Endodermal cell (in vitro differentiated cells): ENCODE measurements at regions not wholly inside any gene's neighbourhood (a gene's known extent, or its start where the extent isn't known, plus 50 kb on each side); places are given as distances from the start of the nearest gene placed in this dataset.

Experiments used
- DNase-seq: peaks from one replicate; pipeline ENCODE4 v3.0.0-alpha.2; 2017
- H3K27ac ChIP-seq: 2 replicates; pipeline ENCODE4 v1.5.1; 2013; ENCODE audit warnings: mild to moderate bottlenecking, low read depth, low read length, moderate library complexity
- H3K27me3 ChIP-seq: 2 replicates; pipeline ENCODE4 v1.6.1; 2013; ENCODE audit warnings: mild to moderate bottlenecking, low read length, moderate library complexity; ENCODE audit not compliant: insufficient read depth, control insufficient read depth, poor library complexity, severe bottlenecking
- H3K36me3 ChIP-seq: 2 replicates; pipeline ENCODE4 v1.7.0; 2013; ENCODE audit warnings: mild to moderate bottlenecking, low read length, moderate library complexity; ENCODE audit not compliant: control insufficient read depth, insufficient read depth
- H3K4me1 ChIP-seq: one replicate; pipeline ENCODE4 v1.7.0; 2013; ENCODE audit warnings: low read length; ENCODE audit not compliant: control insufficient read depth, insufficient read depth
- H3K4me3 ChIP-seq: 2 replicates; pipeline ENCODE4 v1.5.1; 2013; ENCODE audit warnings: mild to moderate bottlenecking, low read length, moderate library complexity
- H3K9ac ChIP-seq: 2 replicates; pipeline ENCODE4 v1.6.1; 2013; ENCODE audit warnings: mild to moderate bottlenecking, low read length, moderate library complexity; ENCODE audit not compliant: poor library complexity, severe bottlenecking; ENCODE audit errors: extremely low read depth
- H3K9me3 ChIP-seq: 2 replicates; pipeline ENCODE4 v1.6.1; 2013; ENCODE audit warnings: mild to moderate bottlenecking, low read length, moderate library complexity; ENCODE audit not compliant: control insufficient read depth
- H3K27ac Mint-ChIP-seq: 2 replicates; pipeline ENCODE4 v1.8.0; 2020; ENCODE audit warnings: mixed read lengths
- H3K27me3 Mint-ChIP-seq: 2 replicates; pipeline ENCODE4 v1.8.0; 2021; ENCODE audit warnings: mild to moderate bottlenecking, mixed read lengths; ENCODE audit not compliant: insufficient read depth
- H3K36me3 Mint-ChIP-seq: 2 replicates; pipeline ENCODE4 v1.8.0; 2020; ENCODE audit warnings: low read depth, mixed read lengths
- H3K4me1 Mint-ChIP-seq: 2 replicates; pipeline ENCODE4 v1.8.0; 2020; ENCODE audit warnings: mixed read lengths
- H3K4me3 Mint-ChIP-seq: 2 replicates; pipeline ENCODE4 v1.8.0; 2020; ENCODE audit warnings: mild to moderate bottlenecking, moderate library complexity, mixed read lengths
- H3K9me3 Mint-ChIP-seq: 2 replicates; pipeline ENCODE4 v1.8.0; 2020; ENCODE audit warnings: mild to moderate bottlenecking, mixed read lengths
- WGBS, 2 experiments: methylation state at CpG; one replicate each; pipeline versions ENCODE4 v1.1.5 to v1.1.7; 2013; ENCODE audit warnings: missing lambda C conversion rate in 2 of 2, mixed read lengths in 1 of 2; ENCODE audit not compliant: insufficient coverage in 1 of 2, insufficient read length in 1 of 2; 5-methylcytosine and 5-hydroxymethylcytosine counted together
- TF ChIP-seq, protein P1 (sequence below): fragments of 200-600 bp; sonication (generic); conservative IDR thresholded peaks from 2 replicates; pipeline ENCODE4 v1.5.0; 2021; ENCODE audit warnings: antibody characterized with exemption, mild to moderate bottlenecking

DNA sequence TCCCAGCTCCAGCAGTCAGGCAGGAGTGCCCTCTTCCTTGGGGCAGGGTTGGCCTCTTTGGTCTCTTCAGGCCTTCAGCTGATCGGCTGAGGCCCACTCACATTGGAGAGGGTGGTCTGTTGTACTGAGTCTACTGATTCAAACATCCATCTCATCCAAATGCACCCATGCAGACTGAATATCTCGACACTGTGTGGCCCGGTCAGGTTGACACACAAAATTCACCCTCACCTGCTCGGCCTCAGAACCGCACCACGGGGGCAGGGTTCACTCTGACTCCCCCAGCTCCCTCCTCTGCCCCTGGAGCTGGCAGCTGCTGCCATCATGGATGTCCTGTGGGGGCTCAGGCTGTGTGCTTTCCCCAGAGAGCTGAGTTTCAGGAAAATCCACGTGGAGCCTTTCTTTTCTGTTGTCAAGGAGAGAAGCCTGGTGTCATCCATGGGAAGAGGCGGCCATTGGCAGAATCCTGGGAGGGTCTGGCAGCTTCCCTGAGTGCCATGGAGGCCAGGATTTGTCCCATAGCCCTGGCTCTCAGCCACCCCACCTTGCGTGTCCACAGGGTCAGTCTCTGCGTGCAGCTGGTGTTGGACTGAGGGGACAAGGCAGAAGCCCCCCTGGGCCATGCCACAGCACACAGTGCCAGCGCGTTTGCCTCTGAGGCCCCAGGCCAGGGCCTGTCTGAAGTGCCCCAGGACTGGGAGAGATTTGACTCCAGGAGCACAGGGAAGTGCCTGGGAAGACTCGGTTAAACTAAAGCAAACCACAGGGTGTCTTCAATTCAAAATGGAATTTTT is 114.1 kb downstream of the ERMARD start:
- H3K9me3 Mint-ChIP-seq, result peaks cover 6% of the 10 kb centered on the region
- DNase-seq, result peak; percentile 25
- H3K4me1 ChIP-seq, result no peaks in the 10 kb centered on the region
- H3K27ac Mint-ChIP-seq, result no peak overlapping the region
- no peaks in the 10 kb centered on the region for H3K27me3 ChIP-seq
- peaks cover 2% of the 10 kb centered on the region for H3K27me3 Mint-ChIP-seq
- H3K9me3 ChIP-seq, result no peaks in the 10 kb centered on the region
- H3K9ac ChIP-seq, result no peak overlapping the region
- H3K4me3 ChIP-seq, result no peak overlapping the region
- H3K4me1 Mint-ChIP-seq, result no peaks in the 10 kb centered on the region
- H3K4me3 Mint-ChIP-seq, result no peak overlapping the region
- WGBS, 2 experiments, result 88 to 90% methylated on average over 7 to 13 of the region's 13 CpGs
- H3K27ac ChIP-seq, result no peak overlapping the region
- H3K36me3 ChIP-seq, result no peaks in the 10 kb centered on the region
- H3K36me3 Mint-ChIP-seq, result no peaks in the 10 kb centered on the region
- TF ChIP-seq, protein P1, sequence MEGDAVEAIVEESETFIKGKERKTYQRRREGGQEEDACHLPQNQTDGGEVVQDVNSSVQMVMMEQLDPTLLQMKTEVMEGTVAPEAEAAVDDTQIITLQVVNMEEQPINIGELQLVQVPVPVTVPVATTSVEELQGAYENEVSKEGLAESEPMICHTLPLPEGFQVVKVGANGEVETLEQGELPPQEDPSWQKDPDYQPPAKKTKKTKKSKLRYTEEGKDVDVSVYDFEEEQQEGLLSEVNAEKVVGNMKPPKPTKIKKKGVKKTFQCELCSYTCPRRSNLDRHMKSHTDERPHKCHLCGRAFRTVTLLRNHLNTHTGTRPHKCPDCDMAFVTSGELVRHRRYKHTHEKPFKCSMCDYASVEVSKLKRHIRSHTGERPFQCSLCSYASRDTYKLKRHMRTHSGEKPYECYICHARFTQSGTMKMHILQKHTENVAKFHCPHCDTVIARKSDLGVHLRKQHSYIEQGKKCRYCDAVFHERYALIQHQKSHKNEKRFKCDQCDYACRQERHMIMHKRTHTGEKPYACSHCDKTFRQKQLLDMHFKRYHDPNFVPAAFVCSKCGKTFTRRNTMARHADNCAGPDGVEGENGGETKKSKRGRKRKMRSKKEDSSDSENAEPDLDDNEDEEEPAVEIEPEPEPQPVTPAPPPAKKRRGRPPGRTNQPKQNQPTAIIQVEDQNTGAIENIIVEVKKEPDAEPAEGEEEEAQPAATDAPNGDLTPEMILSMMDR, result no peak

DNA sequence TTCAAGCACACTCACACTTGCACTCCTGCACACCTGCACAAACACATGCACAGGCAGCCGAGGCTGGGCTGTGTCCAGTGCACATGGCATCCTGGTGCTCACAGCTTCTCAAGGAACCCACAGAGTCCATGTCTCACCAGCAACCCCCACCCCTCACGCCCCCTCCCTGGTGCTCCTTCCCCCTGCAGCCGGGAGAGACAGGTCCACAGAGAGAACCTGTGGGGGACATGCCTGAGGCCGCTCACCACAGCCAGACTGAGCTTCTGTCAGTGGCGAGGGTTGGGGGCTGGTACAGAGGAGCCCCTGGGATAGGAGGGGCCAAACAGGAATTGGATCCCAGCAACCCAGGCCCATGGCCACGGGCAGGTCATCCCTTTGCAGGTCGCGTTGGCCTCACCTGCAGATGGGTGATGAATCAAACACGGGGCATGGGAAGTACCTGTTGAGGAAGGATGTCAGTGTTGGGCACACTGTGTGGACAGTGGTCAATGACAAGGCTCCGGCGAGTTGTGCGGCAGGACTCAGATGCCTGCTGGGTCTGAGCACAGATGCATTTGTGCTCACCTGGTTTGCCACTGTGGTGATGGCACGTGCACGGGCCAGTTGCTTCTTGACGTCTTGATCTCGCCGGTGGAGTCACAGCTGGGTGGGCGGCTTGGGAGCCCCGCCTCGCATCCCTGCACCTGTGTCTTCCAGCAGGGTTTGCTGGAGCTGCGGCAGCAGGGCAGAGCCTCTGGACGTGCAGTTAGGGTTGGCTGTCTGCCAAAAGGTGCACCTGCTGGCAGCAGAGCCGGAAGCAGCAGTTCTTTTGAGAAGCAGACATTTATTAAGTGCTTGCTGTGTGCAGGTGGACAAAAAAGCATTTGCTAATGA is 113.0 kb downstream of the ERMARD start:
- Mint-ChIP-seq H3K4me1 (no peaks in the 10 kb centered on the region), H3K36me3 (no peaks in the 10 kb centered on the region), H3K27ac (no peak overlapping the region), H3K9me3 (peaks cover 9% of the 10 kb centered on the region), H3K4me3 (no peak overlapping the region), H3K27me3 (peaks cover 2% of the 10 kb centered on the region)
- Histone ChIP-seq H3K4me3 (no peak overlapping the region), H3K27me3 (no peaks in the 10 kb centered on the region), H3K36me3 (no peaks in the 10 kb centered on the region), H3K4me1 (no peaks in the 10 kb centered on the region), H3K9ac (no peak overlapping the region), H3K27ac (no peak overlapping the region), H3K9me3 (no peaks in the 10 kb centered on the region)
- WGBS, 2 experiments, result 94% methylated on average over 20 to 23 of the region's 23 CpGs
- TF ChIP-seq, protein P1, result no peak
- peak; percentile 34 for DNase-seq

DNA sequence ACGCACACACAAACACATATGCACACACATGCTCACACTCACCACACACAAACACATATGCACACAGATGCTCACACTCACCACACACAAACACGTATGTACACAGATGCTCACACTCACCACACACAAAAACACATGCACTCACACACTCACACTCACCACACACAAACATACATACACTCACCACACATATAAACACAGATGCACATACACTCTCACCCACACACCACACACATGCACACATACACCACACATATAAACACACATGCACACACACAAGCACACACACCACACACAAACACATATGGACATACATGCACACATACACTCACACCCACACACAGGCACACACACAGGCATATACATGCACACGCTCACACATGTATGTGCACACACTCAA is 112.3 kb downstream of the ERMARD start:
- Histone ChIP-seq H3K4me1 (no peaks in the 10 kb centered on the region), H3K27ac (no peak overlapping the region), H3K9ac (no peak overlapping the region), H3K4me3 (no peak overlapping the region), H3K27me3 (no peaks in the 10 kb centered on the region), H3K9me3 (no peaks in the 10 kb centered on the region), H3K36me3 (no peaks in the 10 kb centered on the region)
- no peak for DNase-seq
- Mint-ChIP-seq H3K4me3 (no peak overlapping the region), H3K9me3 (peaks cover 9% of the 10 kb centered on the region), H3K4me1 (no peaks in the 10 kb centered on the region), H3K27ac (no peak overlapping the region), H3K27me3 (peaks cover 2% of the 10 kb centered on the region), H3K36me3 (no peaks in the 10 kb centered on the region)
- TF ChIP-seq, protein P1, result no peak
- 90 to 100% methylated on average over 1 to 3 of the region's 3 CpGs for WGBS, 2 experiments
